Activated CD4-positive, alpha-beta T cell treated with anti-CD3 and anti-CD28 coated beads, Interleukin-2, amount 50 U/mL, for 16 hours (primary cell): ENCODE measurements at regions not wholly inside any gene's neighbourhood (a gene's known extent, or its start where the extent isn't known, plus 50 kb on each side); places are given as distances from the start of the nearest gene placed in this dataset.
A peak's percentile ranks its signal among the peaks of the same experiment; 100 is the strongest.

Source experiments
- DNase-seq: peaks from one replicate; pipeline ENCODE4 v3.0.0-alpha.2; 2020

DNA sequence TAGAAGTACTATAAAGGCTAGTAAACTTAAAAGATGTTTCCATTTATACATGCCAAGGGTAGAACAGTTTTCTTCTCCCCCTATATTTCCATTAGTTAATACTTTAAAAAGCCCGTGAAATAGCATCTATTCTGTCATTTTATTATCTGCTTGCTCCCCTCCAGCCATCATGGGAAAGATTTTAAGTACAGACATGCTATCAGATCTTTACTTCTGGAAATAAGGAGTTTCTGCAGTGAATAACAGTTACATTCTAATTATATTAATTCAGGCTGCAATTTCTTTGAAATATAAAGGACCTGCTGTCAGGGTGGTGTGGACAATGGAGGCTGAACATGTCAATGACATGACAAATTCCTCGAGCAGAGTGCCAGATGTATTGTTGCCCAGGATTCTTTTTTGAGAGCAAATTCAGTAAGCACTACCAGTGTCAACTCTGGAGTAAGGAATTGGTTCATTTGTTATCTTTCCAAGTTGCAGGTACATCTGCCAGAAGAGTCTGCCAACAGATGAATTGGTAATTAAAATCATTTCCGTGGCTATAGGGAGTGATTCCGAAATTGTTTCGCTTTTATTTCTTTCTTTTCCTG lies 151.3 kb downstream of the BTG1 start:
- DNase-seq: no peak

DNA sequence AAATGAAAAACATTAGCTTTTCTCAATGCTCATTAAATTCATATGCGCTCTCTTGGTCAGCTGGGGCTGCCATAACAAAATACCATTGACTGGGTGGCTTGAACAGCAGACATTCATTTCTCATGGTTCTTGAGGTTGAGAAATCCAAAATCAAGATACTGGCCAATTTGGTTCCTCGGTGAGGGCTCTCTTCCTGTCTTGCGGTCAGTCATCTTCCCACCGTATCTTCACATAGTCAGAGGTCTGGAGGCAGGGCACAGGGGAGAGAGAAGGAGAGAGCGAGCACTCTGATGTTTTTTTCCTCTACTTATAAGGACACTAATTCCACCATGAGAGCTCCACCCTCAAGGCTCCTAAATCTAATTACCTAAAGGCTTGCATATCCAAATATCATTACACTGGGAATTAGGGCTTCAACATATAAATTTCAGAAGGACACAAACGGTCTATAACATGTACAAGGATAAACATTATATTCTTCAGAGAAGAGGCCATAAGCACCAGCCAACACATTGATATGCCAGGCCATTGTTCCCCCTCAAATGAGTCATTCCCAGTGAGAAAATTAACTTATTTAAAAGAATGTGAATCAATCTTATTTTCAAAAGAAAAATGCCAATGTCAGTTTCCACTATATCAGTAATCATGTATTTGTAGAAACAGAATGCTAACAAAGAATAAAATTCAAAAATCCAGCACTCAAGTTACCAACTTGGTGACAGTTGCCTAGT lies 152.2 kb downstream of the BTG1 start:
- DNase-seq: no peak

DNA sequence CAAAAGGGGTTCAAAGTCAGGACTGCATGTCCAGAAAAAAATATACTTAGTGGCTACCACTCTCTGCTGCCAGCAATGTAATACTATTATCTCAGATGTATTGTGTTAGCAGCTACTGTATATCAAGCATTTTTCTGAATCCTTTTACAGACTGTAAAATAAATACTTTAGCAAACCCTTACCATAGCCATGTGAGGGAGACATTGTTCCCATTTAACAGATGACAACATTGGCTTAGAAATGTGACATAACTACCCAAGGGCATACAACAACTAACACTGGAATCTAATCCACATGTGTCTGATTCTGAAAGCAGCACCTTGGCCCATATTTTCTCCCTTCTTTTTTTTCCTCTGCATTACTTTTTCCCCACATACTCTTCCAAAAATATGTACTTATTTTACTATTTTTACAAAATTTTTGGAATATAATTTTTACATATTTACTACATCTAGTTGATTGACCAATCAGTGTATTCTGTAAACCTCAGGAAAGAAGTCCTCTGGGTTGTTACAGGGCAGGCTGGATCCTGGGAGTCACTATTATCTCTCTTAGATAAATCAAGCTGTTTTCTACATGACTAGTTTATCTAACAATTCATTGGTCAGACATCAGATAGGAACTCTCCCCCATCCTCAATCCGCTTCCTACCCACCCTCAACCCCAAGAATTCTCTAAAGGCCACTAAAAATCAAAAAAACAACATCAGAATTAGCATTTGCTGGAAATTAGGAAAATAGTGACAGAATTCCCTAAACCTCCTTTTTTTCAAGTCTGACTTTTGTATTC lies 154.1 kb downstream of the BTG1 start:
- peak; percentile 7 for DNase-seq

DNA sequence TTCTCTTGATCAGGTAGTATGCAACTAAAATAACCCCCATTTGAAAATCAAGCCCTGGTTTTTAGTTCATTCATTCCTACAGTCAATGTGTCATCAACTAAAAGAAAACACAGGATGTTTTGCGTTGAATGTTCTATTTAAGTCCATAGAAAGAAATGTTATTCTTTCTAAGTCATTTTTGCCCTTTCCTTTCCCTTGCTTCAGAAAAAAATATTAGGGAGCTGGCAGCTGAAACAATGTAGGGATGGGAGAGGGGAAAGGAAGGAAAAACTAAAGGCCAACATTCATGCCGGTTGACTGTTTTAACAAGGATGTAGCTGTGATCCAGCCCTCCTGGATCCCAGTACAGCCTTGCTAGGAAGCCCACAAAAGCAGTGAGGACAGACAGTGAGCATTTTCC lies 155.1 kb downstream of the BTG1 start:
- DNase-seq: no peak

DNA sequence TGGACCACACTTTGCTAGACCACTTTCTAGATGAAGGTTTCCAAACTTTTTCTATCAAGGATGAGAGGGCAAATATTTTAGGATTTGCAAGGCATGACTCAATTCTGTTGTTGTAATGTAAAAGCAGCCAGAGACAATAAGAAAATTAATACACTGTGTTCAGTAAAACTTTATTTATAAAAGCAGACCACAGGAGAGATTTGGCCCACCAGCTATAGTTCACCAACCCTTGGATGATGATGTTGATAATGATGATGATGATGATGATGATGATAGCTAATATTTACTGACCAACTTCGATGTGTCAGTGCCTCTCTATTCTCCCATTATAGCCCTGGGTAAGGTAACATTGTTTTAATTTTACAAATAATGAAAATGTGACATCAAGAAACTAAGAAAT lies 156.5 kb downstream of the BTG1 start:
- DNase-seq: no peak

DNA sequence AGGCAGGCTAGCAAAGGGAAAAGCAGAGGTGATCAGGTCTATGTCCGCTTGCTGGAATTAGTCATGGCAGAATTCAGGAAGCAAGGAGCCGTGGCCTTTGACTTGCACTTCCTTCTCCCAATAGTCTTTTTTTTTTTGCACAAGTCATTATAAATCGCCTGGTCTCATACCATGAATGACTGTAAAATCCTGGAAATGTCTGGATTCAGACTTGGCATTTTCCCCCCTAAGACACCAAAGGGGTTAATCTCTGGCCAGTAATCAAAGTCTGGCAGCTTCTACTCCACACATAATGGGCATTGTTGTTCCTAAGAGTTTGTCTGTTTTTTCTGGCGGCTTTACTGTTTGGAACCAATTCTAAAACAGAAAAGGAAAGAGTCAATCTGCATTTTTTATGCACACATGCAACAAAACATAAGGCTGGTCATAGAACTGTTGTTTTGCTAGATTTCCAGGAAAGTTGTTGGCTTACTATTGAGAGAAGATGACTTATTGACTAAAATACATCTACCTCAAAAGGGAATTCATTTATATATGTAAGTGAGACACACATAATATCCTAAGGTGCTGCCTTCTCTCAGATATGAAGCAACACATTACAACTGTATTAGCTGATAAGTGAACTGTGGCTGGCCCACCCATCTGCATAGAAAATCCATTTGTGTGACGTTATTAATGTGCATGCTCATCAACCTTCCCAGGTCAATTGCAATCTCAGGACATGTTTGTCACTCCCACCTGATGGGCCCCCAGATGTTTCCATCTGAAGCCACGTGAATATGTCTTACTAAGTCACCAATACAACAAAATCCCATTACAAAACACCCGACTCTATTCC lies 157.3 kb downstream of the BTG1 start:
- DNase-seq: no peak

DNA sequence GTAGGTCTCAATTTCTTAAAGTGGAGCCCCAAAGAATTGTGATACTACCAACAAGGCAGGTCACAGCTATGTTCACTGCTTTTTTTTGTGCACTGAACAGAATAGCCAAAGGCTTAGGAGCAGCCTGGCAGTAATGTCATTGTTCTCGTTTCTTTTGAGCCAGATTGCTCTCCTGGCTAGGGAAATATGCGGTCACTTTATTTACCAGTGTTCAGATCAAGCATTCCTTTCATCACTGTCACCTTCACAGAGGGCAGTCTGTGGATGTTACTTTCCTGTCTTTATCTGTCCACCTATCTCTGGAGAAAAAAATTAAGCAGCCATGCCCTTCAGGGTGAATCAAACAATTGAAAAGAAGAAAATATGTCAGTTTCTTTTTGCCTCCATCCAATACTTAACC lies 159.6 kb downstream of the BTG1 start:
- no peak for DNase-seq

DNA sequence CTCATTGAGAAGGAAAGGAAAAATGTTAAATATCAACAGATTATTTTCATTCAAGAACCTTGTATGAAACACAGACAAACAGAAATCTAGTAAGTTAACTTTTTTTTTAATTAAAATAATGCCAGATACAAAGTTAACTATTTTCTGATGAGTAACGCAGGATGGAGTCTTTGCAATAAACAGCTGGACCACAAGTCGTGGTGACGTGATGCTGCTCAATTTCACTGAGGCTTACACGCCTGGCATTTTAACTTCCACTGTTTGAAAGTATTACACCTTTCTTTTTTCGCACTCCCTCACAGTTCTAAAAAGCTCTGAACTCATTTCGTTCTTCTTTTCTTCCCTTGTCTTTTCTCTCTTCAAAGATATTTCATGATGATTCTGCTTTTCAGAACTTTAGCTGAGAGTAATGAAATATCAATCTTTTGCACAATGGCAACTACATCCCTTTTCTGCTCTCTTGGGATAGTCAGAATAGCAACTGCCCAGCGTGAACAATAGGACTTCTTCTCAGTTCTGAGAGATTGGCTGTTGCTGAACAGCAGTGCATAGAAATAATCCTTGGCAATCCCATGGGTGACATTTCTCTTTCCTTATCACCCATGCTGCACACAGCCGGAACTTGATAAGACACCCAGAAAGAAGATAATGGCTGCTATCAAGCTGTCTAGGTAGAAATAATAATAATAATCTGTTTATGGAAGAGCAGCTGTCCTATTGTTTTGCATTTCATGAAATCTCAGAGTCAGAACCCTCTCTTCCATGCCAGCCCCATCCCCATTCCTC lies 160.5 kb downstream of the BTG1 start:
- DNase-seq: no peak

DNA sequence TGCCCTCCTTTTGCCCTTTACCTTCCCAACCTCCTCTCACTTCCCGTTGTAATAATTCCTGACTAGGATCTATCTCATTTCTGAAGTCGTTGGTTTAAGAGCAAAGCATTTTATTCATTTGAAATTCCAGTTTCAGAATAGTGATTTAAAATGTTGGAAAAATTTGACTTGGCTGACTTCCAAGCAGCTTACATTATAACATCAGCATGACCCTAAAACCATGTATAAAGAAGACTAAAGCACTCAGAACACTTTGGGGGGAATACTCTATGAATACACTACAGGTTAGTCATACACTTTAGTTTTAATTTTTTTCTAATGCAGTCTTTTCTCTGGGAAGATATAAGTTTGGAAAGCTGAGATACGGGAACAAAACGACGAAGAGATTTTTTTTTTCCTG lies 161.1 kb downstream of the BTG1 start:
- DNase-seq: no peak

DNA sequence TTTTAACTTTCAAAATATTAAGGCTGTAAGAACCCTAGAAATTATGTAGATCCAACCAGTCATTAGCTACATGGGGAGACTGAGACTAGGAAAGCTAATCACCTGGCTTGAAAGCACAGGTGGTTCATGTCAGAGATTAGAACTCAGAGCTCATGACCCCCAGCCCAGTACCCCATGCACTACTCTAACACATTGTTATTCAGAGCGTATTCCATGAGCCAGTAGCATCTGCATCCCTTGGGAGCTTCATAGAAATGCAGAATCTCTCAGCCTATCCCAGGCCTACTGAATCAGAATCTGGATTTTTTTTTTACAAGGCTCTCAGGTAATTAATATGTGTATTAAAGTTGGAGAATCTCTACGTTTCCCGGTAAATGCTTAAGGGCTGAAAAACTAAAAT lies 161.7 kb downstream of the BTG1 start:
- DNase-seq: no peak

DNA sequence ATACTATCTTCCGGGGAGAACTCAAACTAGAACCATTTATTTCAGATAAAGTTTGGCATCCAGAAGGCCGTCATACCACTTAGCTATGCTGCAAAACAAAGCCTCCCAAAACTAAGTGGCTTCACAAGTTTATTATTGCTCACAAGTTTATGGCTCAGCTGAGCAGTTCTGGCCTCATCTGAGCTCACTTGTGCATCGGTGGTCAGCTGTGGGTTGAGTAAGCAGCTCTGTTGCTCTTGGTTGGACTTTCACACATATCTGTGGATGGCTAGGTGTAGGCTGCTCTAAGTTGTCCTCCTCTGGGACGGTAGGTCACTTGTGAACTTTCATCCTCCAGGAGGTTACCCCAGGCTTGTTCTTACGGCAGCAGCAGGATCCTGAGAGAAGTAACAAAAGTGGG lies 162.7 kb downstream of the BTG1 start:
- no peak for DNase-seq

DNA sequence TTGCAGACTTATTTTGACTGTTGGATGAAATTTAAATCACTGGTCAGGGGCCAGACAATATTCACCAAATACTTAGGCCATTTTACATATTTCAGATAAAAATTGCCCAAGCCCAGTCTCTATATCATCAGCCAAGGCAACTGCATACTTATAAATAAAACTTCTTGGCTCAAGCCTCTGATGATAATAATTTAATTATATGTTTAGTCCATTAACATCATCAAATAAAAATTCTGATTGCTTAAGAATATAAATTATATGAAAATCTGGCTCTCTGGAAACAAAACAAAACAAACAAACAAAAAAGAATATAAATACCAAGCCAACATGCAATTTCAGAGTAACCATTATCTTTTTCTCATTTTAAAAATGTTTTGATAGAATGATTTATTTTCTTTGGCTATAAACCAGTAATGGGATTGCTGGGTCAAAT lies 165.2 kb downstream of the BTG1 start:
- no peak for DNase-seq

DNA sequence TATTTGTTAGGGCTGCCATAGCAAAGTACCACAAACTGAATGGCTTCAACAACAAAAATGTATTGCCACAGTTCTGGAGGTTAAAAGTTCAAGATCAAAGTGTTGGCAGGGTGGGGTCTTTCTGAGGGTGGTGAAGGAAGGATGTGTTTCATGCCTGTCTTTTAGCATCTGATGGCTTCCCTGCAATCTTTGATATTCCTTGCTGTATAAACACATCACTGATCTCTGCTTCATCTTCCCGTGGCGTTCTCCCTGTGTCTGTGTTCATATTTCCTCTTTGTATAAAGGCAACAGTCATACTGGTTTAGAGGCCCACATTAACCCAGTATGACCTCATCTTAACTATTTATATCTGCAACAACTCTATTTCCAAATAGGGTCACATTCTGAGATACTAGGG lies 167.5 kb downstream of the BTG1 start:
- DNase-seq: no peak

DNA sequence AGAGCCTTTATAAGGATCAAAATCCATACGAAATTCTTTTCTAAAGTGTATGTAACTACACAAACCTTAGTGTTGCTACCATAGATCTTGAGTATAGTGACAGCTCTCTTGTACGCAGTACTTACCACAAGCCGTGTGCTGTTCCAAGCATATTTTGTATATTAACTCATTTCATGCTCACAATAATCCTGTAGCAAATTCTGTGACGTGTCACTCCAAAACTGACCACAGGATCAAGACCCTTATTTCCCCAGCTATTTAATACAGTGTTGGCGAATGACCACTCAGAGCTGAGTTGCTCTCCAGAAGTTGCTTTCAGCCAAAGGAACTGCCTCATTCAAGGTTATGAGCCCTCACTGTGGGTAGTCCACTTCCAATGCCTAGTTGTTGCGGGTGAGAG lies 169.8 kb downstream of the BTG1 start:
- no peak for DNase-seq

DNA sequence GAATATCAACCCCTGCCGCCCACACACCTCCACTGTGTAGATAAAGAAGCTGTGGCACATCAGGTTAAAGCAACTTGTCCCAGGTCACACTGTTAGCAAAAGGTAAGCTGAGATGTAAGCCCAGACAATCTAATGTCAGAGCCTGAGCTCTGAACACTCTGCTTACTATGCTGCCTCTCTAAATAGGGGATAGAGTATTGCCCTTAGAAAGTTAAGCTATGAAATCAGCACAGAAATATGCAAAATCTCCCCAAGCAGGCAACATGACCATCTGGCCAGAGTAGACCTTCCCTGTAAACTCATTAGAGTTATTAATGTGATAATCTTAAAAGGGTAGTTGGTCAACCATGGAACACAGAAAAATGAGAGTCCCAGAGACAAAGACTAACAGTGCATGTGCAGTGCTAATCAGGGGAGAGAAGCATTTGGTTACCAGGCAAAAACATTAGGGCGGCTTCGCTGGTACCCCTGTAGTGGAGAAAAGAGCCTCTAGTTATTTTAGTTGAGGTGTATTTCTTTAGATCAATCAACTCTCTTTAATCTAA lies 171.0 kb downstream of the BTG1 start:
- DNase-seq: no peak

DNA sequence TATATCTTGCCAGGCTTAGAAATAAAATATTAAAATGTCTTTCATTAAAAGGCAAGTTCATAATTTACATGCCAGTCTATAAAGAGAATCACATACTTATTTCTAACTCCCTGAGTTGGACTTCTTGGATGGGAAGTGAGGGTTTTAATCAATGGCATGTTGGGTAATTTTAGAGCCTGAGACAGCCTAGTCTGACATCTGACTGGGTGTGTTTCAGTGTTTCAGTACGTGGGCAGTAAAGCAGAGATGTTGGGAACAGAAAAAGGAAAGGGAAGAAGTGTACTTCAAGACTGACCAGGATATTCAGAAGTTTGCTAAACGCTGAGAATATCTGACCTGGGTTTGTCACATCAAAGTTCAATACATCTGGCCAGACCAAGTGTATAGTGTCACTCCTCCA lies 171.8 kb downstream of the BTG1 start:
- no peak for DNase-seq

DNA sequence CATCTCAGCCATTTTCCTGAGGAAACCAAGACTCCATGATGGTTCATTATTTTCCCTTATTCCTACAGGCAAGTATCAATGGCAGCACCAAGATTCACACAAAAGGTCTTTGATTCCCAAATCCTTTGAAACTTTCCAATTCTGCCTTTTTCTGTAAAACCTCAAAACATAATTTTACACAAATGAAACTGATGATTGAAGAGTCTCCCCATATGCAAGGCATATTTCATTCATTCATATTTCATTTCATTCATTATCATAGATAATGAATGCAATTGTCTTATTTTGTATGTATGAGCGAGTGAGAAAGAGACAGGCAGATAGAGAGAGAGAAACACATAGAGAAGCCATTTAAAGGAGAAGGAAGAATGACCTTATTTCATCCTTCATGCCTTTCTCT lies 172.8 kb downstream of the BTG1 start:
- no peak for DNase-seq

DNA sequence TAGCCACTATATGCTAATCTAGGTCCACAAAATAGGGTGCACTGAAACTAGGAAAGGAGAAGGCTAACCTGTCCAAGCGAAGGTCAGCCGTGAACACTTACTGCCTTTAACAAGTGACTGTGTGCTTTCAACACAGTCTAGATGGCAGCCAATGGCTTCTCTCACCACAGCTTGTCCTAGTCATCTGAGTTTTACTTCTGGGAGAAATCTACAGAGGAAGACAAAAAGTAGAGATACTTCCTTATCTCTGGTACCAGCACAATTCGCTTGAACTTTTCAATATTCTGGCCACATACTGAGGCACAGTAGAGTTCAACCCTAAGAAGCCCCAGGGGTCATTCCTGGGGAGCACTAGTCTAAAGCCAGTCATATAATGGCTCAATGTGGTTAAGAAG lies 176.9 kb downstream of the BTG1 start:
- no peak for DNase-seq

DNA sequence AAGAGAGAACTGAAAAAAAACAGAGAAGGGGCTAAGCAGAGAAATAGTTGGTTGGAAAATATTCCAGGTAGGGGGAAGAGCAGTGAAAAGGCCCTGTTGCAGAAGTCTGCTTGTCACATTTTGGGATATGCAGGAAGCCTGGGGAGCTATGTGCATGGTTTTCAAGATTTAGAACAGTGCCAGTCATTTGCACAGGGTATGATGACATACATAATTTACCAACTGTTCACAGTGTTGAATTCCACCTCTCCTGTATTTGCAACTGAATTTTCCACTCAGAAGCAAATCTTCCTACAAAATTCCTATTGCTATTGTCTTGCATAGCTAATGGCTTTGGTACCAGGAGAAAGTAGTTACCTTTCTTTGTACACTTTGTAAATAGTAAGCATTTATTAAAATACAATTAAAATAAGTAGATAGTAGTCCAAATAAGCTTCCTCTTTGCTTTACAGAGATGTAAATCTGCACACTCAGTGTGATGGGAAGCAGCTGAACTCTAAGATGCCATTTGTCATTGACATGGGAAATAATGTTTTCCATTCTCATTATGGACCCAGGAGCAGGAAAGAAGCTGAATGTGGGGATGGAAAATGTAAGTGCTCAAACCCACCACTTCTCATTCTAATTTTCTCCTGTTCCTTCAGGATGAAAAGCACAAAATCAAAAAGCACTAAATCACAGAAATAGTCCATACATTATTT lies 177.4 kb downstream of the BTG1 start:
- DNase-seq: no peak

DNA sequence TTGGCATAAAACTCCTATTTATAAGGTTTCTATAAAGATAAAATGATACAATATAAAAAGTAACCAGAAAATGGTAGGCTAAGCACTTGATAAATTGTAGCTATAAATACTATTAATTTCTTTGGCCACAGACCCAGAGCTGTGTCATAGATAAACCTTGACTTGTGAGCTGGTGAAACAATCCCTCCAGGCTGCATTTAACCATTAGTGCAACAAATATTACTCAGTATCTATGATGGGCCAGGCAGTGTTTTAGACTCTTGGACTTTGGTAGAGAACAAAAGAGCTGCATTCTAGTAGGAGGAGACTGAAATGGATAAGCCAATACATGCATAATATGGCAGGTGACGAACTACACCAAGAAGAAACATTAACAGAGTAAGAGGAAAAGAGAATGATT lies 178.1 kb downstream of the BTG1 start:
- no peak for DNase-seq

DNA sequence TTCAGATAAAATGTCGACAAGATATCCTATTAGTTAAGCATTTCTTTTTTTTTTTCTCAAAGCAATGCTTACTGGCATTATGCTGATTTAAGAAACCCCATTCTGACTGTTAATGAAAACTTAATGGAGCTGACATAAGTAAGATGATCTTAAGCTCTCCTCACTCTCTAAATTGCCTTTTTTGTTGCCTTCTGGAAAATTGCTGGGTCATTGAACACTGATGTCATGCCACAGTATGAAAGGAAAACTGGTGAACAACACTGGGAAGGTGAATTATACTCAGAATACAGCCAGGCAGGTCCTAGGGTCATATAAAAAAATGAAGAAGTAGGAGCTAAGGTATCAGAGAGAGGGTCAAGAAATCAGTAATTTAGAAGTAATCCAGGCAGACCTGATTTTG lies 179.9 kb downstream of the BTG1 start:
- DNase-seq: no peak

DNA sequence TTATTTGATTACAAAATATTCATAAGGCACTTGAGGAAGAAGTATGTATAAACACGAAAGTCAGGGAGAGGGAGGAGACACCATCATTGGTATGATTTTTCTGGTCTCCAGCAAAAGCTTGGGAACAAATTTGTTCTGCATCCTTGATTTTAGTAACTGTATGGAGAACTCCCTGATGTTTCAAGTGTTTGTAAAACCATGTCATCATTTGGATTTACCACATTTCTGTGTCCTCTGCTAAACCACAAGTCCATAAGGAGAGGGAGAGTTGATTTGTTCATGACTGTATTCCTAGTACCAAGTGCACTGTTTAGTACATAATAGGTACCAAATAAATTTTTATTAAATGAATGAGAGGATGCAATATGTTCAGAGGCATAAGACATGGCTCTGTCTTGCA lies 181.1 kb downstream of the BTG1 start:
- DNase-seq: no peak
